Peyer's patch (tissue), 4 donors: ENCODE measurements at regions not wholly inside any gene's neighbourhood (a gene's known extent, or its start where the extent isn't known, plus 50 kb on each side); places are given as distances from the start of the nearest gene placed in this dataset.

Source experiments
- CTCF ChIP-seq, 6 experiments: fragments of 450-650 bp in 4 of 6; fragments of 200-600 bp in 2 of 6; sonication (generic) in 1 of 6; IDR thresholded peaks; one replicate each; pipeline ENCODE4 v1.5.1; 2017 to 2019; ENCODE audit warnings: antibody characterized with exemption in 6 of 6, mild to moderate bottlenecking in 3 of 6, moderate library complexity in 1 of 6
- POLR2A ChIP-seq, 2 donors: fragments of 450-650 bp; IDR thresholded peaks; one replicate each; pipeline ENCODE4 v1.5.1; 2017; ENCODE audit warnings: antibody characterized with exemption in 2 of 2, mild to moderate bottlenecking in 2 of 2, moderate library complexity in 2 of 2

- TF ChIP-seq CTCF (IDR thresholded peaks at IDR 0.05), result no peak
- TF ChIP-seq POLR2A (IDR thresholded peaks at IDR 0.05), result no peak
These were observed 177.8 kb upstream of the ATP6AP2 start for GRCh38 chrX:40402831-40403533.
